Urothelium cell line (cell line): ENCODE measurements at regions not wholly inside any gene's neighbourhood (a gene's known extent, or its start where the extent isn't known, plus 50 kb on each side); places are given as distances from the start of the nearest gene placed in this dataset.
A peak's percentile ranks its signal among the peaks of the same experiment; 100 is the strongest.

Experiments
- DNase-seq: peaks from one replicate; pipeline ENCODE4 v3.0.0; 2011; ENCODE audit warnings: low spot score, mixed read lengths
- FAIRE-seq: peaks from 2 replicates; lab custom pipeline; 2011; peaks lifted over from hg19 to GRCh38; lab: Jason Lieb, UNC

DNA sequence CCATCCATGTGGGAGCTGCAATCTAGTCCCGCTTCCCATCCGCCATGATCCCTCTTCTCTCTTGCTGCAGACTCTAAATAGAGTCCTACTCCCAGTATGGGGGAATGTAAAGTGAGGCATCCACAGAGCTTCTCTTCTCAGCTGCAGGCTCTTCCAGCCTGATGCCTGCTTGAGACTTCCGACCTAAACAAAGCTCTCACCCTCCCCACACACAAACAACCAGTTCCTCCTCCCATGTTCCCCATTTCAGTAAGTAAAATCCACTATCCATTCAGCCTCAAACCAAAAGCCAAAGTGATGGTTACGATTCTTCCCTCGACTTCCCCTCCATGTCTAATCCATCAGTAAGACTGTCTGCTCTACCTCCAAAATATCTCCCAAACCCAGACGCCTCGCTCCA is 108.2 kb upstream of the NFE2L3 start:
- DNase-seq (no peak), FAIRE-seq (no peak)

DNA sequence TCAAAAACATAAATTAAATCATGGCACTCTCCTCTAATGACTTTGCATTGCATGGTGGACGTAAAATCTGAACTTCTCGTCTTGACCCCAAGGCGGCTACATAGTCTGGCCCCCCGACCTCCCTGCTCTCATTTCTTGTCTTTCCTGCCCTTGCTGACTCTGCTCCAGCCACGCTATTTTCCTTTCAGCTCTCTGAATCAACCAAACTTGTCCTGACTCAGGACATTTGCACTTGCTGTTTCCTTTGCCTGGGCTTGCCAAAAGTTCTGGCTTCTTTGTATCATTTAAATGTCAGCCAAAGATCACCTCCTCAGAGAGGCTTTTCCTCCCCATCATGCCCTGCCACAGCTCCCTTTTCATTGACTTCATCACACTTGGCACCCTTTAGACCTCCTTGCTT is 107.7 kb upstream of the NFE2L3 start:
- DNase-seq: no peak
- no peak for FAIRE-seq

DNA sequence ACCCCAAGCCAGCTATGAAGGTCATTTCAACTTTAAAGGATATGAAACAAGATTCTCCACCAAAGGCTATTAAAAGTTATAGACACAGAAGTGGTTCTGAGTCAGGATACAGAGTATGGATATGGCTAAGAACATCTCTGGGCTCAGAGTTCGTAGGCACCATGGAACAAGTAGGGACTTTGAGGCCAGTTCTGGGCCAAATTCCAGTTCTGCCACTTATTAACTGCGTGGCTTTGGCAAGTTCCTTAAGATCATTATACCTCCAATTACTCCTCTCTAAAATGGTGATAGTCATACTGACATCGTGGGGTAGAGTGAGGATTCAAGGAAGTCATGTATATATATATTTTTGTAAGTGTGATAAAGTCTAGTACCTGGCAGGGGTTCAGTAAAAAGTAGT is 105.8 kb upstream of the NFE2L3 start:
- no peak for DNase-seq
- FAIRE-seq: no peak

DNA sequence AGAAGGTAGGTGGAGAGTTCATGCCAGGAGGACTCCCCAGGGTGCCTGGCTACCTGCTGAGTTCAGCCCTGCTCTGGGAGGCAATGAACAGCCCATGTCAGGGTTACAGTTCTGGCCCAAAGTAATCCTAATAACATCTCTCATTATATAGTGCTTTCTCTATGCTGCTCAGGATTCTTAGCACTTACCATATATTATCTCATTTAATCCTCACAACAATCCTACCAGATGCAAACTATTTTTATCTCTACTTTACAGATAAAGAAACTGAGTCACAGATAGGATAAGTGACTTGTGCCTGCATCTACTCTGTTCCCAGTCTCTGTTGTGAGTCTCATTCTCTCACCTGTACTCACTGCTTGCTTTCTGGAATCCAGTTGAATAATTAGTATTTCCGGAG is 105.1 kb upstream of the NFE2L3 start:
- FAIRE-seq (no peak), DNase-seq (no peak)

DNA sequence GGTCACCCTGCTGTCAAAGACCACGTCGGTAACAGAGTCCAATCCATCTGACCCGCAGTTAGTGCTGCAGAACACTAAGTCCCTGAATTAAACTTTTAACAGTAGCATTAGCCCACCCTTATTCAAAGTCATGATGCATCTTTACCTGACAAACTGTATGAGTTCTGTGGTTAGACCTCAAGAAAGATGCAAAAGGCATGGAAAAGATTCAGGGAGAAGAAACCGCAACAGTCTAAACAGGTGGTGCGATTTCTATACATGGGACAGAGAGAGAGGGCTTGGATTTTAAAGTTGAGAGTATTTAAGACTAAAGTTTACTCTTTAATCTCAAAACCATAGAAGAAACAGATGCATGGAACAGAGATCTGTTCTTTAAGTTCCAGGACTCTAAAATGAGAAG is 103.3 kb upstream of the NFE2L3 start:
- FAIRE-seq (no peak), DNase-seq (no peak)

DNA sequence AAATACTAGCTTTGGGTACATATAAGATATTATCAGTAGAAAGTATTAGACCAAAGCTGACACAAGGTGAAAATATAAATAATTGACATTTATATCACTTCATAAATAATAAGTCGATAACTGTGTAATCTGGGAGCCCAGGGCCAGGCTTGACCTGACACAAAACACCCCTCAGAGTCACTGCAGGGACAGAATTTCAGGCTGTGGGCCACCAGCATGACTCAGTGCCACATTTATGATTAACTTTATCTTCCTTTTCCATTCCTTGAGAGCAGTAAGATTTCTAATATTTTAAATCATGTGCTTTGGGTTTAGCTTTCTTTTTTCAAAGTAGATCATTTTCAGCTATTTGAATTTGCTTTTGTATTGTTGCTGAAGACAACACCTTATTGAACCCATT is 102.9 kb upstream of the NFE2L3 start:
- FAIRE-seq (no peak), DNase-seq (no peak)

DNA sequence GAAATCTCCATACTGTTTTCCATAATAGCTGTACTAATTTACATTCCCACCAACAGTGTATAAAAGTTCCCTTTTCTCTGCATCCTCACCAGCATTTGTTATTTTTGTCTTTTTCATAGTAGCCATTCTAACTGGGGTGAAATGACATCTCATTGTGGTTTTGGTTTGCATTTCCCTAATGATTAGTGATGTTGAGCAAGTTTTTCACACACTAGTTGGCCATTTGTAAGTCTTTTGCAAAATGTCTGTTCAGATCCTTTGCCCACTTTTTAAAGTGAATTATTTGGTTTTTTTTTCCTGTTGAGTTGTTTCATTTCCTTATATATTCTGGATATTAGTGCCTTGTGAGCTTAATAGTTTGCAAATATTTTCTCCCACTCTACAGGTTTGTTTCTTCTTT is 101.0 kb upstream of the NFE2L3 start:
- FAIRE-seq (no peak), DNase-seq (no peak)

DNA sequence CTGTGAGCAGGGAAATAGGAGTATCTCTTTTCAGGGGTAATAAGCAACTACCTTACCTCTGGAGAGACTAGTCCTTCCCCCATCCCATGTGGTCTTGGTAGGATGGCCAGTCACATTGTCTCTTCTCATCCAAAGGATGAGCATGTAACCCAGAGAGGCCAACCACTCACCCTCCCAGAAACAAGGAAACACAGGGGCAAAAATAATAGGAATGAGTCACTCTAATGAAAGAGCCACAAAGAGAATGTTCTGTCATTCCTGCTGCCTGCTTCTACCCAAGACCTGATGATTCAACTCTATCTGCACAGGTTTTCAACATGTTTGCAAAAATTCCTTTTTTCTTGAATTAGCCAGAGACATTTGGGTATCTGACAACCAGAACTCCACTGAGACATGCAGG is 99.3 kb upstream of the NFE2L3 start:
- FAIRE-seq: no peak

DNA sequence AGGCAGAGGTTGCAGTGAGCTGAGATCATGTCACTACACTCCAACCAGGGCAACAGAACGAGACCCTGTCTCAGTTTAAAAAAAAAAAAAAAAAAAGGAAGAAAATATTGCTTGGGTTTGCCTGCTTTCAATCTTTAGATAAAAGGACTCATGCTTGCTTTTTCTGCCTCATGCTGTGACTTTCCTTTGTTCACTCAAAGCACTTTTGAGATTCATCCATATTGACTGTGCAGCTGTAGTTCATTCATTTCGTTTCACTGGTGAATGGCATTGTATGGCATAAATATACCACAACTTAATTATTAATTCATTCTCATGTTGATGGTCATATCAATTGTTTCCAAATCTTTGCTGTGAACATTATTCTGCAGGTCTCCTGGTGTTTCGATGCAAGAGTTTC is 97.6 kb upstream of the NFE2L3 start:
- FAIRE-seq (no peak), DNase-seq (no peak)

More for the DNA sequence above, 99.3 kb upstream of the NFE2L3 start:
- peak; percentile 67 for DNase-seq

DNA sequence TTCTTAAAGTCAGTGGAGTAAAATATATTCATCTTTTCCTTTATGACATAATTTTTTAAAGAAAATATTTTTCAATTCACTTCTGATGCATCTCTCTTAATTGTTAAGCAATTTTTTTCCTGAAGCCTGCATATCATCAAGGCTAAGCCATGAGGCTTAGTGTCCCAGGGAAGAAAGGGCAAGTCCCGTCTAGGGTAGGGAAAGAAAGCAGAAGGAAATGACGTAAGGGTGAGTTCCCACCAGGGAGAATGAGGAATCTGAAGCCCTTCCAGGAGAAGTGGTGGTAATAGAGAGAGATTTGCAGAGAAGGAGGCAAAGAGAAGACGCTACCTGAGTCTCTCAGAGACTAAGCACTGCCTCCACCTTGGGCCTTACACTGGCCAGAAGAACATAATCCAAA is 96.8 kb upstream of the NFE2L3 start:
- DNase-seq (no peak), FAIRE-seq (no peak)

DNA sequence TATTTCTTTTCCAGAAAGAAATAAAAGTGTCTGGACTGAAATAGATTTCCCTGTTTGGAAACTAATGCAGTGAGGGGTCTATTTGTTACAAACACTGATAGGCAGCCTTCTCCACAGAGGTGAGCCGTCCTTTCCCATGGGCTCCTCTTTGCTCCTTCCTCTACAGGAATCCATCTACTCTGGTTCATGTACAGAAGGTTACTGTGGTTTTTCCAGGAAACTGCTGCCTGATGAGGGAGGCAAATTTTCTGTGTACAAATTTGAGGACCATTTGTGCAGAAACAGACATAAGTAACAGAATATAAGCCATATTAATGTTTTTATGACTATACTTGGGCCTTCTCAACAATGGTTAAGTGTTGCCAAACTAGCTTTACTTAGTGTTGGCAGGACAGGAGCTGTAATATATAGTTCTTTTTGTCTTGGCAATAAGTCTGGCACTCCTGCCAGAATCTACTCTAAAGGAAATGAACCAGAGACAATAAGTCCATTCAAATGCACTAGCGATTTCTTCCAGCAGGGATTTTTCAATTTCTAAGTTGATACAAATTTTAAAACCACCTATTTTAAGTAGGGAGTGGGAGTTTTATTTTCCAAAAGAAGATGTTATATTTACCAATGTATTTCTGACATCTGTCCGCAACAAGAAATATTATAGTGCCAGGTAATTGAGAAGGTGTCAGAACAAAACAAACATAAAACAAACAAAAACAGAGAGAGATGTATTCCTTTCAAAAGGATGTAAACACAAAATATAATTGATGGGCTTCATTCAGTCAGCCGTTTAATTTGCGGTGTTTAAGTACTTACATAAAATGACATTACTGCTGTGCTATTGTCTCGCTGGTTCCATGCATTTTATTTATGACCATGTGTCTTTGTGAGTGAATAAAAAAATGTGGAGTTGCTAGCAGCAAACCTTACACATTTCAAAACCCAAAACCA is 91.0 kb upstream of the NFE2L3 start:
- FAIRE-seq (no peak), DNase-seq (no peak)

DNA sequence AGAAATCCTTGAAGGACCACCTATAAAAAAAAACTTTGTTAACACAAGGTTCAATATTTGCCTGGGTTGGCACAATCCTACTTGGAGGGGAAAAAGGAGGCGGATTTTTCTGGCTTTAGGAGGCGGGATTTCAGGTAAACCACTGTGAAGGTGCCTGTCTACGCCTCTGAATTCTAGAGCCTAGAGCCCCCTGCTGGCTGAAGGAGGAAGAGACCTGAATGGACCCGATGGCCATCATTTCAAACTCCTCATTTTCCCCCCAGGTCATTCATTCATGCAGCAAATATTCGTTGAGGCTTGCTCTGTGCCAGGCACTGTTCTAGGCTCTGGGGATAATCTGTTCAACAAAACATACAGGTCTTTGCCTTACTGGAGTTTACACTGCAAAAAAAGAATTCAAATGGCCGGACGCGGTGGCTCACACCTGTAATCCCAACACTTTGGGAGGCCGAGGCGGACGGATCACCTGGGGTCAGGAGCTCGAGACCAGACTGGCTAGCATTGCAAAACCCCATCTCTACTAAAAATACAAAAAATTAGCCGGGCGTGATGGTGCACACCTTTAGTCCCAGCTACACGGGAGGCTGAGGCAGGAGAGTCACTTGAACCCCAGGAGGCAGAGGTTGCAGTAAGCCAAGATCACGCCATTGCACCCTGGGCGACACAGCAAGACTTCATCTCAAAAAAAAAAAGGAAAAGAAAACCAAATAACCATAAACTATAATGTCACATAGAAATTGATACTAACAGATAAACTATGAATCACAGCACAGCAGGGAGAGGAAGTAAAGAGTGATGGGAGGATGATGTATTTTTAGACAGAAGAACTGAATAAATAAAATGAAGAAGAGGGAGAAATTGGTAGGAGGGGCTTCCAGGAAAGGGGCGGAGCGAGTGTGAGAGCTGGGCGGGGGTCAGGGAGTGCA is 90.1 kb upstream of the NFE2L3 start:
- no peak for FAIRE-seq

DNA sequence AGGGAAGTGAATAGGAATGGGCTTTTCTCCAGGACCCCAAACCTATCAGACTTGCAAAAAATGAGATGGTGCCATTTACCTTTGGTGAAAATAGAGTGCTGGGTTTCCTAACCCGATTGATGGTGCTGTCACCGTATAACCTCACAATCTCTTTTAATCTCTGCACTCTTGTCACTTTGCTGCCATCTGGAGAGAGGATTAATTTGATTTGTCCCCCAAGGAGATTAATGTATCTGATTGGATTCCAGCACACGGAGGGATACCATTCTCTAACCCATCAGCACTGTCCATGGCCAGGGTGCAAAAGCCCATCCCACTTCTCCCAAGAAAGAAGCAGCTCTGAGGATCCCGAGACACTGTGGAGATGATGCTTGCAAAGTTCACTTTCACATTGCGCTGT is 86.3 kb upstream of the NFE2L3 start:
- FAIRE-seq (no peak), DNase-seq (no peak)

More for the DNA sequence above, 90.1 kb upstream of the NFE2L3 start:
- DNase-seq: peak; percentile 70

DNA sequence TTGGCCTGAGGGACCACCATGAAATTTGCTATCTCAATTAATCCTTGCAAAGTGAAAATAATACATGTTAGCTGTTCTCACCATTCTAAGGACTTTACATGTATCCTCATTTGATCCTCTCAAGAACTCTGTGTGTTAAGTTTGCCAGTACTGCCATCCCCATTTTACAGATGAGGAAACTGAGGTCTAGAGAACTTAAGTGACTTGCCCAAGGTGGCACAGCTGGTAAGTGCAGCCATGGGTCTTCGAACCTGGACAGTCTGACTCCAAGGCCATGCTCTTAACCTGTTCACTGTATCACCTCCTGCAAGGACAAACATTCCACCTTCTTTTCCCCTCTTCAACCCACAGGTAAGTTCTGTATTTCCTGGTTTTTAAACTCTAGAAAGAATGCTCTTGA is 85.3 kb upstream of the NFE2L3 start:
- no peak for DNase-seq
- FAIRE-seq: no peak

DNA sequence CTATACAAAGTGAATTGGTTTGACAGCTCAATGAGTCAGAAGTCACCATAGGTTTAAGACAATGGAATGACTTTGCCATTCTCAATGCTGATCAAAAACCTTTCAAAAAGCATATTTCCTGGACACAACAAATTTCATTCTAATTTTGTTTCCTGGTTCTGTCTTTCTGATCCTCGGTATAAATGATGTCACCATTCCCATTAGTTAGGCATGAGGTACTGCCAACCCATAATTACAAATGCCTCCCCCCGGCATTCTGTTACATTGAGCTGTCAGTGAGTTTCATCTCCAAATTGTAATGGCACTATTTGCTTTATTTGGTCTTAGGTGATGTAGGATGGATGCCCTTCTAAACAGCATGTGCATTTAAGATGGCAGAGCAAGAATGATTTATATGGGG is 81.7 kb upstream of the NFE2L3 start:
- FAIRE-seq (no peak), DNase-seq (no peak)

DNA sequence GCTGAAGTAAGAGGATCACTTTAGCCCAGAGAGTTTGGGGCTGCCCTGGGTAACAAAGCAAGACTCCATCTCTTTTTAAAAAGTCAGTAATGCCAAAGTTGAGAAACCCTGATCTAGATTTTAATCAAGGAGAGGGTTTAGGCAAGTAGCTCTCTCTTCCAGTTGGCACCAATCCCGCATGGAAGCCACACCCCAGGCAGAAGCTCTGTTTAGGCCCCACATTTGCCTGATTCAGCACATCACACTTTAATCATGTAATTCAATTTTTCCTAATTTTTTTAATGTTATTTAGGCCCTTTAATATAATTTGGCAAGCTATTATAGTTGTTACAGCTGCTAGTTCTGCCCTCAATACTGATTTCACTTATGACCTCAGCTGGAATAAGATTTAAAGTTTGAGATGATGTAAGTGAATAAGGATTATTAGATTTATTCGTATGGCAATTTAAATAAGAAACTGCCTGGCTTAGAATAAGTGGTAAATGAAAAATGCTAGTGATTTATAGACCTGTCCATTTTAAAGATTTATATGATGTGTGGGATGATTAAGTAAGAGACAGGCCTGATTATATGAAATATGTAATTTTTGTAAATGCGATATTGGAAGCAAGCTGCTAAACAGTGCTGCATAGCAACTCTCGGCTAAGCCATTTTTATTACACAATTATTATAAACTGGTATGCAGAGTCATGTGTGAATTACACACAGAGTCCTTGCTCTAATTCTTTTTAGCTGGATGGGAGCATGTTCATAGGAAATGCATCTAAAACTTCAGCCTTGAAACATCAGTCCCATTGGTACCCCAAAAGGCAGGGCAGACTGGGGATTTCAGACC is 80.2 kb upstream of the NFE2L3 start:
- FAIRE-seq (peak; percentile 27), DNase-seq (no peak)

DNA sequence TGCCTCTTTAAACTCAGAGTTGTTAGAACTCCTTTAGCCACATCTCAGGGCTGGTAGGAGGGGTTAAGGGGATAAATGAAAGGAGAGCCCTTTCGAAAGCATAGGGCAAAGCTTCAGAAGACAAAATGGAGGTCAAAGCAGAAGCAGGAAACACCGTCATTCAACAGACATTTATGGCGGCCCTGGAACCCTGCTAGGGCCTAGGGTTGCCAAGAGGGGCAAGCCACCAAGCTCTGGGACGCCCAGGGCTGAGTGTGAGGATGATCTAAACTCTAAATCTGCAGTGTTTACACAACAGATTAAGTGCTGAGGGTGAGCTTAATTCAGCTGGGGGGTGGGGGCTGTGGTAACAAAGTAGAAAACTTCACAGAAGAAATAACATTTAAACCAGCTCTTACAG is 79.0 kb upstream of the NFE2L3 start:
- DNase-seq: no peak
- FAIRE-seq: no peak

DNA sequence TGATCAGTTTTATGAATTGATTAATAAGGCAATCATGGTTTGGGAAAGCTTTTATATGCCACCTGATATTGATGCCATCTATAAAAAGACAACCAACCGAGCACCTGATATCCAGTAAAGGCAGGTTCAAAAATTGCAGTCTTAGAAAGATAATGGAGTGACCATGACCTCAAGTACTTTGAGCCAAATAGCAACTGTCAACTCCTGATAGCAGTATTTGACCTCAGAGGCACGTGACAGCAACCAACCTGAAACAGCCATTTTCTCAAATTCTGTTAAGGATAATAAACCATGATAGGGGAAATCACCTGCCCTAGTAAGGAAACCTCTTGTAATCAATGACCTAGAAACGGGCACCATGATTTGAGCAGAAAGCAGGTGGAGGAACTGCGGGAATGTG is 77.1 kb upstream of the NFE2L3 start:
- no peak for FAIRE-seq
- DNase-seq: no peak

DNA sequence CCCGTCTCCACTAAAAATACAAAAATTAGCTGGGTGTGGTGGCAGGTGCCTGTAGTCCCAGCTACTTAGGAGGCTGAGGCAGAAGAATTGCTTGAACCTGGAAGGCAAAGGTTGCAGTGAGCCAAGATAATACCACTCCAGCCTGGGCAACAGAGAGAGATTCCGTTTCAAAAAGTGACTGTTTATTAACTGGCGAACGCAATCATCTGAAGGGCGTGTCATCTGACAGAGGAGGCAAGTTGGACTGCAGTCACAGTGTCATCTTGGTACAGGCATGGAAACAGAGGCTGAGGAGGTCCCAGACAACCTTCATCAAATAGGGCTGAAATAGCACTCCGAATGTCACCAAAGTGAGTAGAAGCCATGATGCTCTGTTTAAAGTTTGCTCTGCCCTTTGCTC is 75.3 kb upstream of the NFE2L3 start:
- FAIRE-seq (no peak), DNase-seq (no peak)

DNA sequence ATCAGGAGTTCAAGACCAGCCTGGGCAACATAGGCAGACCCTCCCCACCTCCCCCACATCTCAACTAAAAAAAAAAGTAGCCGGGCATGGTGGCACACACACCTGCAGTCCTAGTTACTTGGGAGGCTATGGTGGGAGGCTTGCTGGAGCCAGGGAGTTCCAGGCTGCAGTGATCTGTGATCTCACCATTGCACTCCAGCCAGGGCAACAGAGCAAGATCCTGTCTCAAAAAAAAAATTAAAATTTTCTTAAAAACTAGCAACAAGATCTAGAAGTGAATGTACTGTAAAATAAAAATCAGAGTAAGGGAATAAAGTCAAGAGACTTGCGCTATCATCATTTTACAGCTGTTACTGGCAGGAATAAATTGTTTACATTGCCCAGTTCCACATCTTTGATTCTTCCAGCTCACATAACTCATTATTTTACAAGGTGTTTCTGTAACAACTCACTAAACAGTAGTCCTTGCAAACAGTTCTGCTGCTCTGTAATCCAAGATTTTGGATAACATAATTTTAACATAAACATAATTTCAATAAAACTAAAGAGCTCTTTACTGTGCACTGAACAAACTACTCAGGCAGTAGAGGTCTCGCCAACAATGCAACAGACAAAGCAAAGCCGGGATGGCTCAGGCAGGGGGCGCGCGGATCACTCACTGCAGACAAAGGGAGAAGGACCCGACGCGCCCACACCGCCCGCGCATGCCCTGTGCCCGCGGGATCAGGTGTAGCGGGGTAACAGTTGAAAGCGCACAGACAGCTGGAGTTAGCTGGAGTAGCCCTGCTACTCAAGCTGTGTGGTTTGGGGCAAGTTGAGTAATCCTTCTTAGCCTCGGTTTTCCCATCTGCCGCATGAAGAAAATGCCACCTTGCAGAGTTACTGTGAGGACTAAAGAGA is 73.3 kb upstream of the NFE2L3 start:
- DNase-seq (peak; percentile 91), FAIRE-seq (peak; percentile 95)
